ENCODE measurements at regions not wholly inside any gene's neighbourhood (a gene's known extent, or its start where the extent isn't known, plus 50 kb on each side); places are given as distances from the start of the nearest gene placed in this dataset.

DNA sequence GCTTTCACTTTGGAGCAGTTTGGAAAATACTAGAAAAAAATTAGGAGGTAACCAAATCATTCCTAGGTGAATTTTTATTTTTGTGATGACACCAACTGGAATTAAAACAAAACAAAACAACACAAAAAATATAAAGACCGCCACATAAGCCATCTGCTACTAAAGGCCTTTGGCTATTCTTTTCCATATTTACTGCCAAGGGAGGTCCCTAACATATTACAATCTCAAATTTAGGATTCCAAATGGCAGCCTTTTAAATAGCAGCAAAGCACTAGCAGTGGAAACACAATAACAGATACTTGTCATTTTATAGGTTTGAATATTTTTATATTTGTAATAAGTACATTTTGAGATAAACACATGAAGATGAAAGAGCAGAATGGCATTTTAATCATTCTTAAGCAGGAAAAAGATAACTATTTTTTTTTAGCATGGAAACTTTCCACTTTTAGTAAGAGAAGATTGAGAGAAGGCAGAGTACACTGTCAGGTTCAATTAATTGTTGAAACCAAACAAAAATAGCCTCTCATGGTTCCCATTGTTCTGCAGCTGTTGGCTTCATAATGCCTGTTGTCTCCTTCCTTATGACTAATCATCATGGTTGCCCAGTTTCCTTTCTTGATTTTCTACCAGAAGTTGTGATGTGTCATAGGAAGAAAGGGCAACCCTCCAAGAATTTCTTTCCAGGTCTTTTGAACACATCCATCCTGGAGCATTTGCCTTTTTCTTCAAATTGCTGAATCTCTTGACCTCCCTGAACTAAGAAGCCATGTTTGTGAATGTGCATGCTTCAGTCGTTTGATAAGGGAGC lies 219.0 kb upstream of the EMCN start:
- Histone ChIP-seq H3K9ac (ENCODE audit: insufficient read length, low read depth) (no peak overlapping the region), H3K4me3 (ENCODE audit: insufficient read length, low read depth) (no peak overlapping the region), H3K27me3 (ENCODE audit: insufficient read depth, insufficient read length) (no peaks in the 10 kb centered on the region), H3K36me3 (ENCODE audit: insufficient read depth, insufficient read length, low read length) (no peaks in the 10 kb centered on the region), H3K4me1 (ENCODE audit: insufficient read depth, insufficient read length) (no peaks in the 10 kb centered on the region), H3K9me3 (ENCODE audit: insufficient read depth, low read length) (no peaks in the 10 kb centered on the region)
- no peak for DNase-seq (ENCODE audit: low read depth, low spot score)
- TF ChIP-seq ZNF274 (IDR thresholded peaks at IDR 0.05; ENCODE audit: low read depth, low read length) (no peak), SUZ12 (IDR thresholded peaks at IDR 0.05; ENCODE audit: extremely low read depth, insufficient read depth, insufficient read length) (no peak)

DNA sequence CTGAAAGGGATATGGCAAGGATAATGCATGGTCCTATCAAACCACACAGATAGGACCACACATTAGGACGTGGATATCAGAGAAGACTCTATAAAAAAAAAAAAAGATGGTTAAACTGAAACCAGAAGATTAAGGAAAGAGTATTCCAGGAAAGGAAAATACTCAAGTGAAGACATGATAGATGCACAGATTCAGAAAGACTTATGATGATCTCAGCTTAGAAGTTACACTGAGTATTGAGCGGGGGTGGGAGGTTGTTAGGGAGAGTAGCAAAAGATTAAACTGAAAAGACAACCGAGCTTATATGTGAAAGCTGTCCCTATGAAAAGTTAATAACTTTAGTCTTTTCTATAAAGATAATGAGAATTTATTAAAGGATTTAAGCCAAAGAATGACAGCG lies 211.0 kb upstream of the EMCN start:
- Histone ChIP-seq H3K4me1 (ENCODE audit: insufficient read depth, insufficient read length) (no peaks in the 10 kb centered on the region), H3K9me3 (ENCODE audit: insufficient read depth, low read length) (no peaks in the 10 kb centered on the region), H3K9ac (ENCODE audit: insufficient read length, low read depth) (no peak overlapping the region), H3K36me3 (ENCODE audit: insufficient read depth, insufficient read length, low read length) (no peaks in the 10 kb centered on the region), H3K27me3 (ENCODE audit: insufficient read depth, insufficient read length) (no peaks in the 10 kb centered on the region), H3K4me3 (ENCODE audit: insufficient read length, low read depth) (no peak overlapping the region)
- DNase-seq (ENCODE audit: low read depth, low spot score): no peak
- TF ChIP-seq SUZ12 (IDR thresholded peaks at IDR 0.05; ENCODE audit: extremely low read depth, insufficient read depth, insufficient read length) (no peak), ZNF274 (IDR thresholded peaks at IDR 0.05; ENCODE audit: low read depth, low read length) (no peak), YY1 (IDR thresholded peaks at IDR 0.05; ENCODE audit: insufficient read depth, insufficient read length) (no peak)

DNA sequence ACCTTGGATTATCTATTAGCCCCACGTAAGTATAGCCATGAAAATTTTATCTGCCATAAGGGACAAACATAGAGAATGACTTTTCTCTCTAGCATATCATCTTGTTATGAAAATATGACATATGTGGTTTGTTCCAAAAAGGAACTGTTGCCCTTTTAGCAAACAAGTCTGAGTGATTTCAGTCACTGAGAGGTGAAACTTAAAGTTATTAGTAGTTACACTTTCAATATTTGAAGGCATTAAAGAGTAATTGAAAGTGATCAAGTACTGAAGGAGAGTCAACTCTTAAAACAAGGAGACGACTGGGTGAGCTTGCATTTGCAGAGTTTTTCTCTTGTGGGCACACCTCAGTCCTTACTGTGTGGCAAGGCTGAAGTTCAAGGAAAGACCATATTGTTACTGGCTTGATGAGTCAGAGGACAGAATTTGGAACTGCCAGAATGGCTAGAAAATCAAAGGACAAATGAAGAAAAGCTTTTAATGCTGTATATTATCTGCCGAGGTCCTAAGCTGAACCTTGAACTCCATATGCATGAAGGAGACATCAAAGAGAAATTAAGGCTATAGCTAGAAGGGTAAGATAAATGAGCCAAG lies 205.1 kb upstream of the EMCN start:
- H3K36me3 ChIP-seq (ENCODE audit: insufficient read depth, insufficient read length, low read length): no peaks in the 10 kb centered on the region
- TF ChIP-seq YY1 (IDR thresholded peaks at IDR 0.05; ENCODE audit: insufficient read depth, insufficient read length) (no peak), ZNF274 (IDR thresholded peaks at IDR 0.05; ENCODE audit: low read depth, low read length) (no peak), SUZ12 (IDR thresholded peaks at IDR 0.05; ENCODE audit: extremely low read depth, insufficient read depth, insufficient read length) (no peak)
- H3K4me1 ChIP-seq (ENCODE audit: insufficient read depth, insufficient read length): no peaks in the 10 kb centered on the region
- H3K4me3 ChIP-seq (ENCODE audit: insufficient read length, low read depth): no peak overlapping the region
- DNase-seq (ENCODE audit: low read depth, low spot score): no peak
- H3K9ac ChIP-seq (ENCODE audit: insufficient read length, low read depth): no peak overlapping the region
- H3K27me3 ChIP-seq (ENCODE audit: insufficient read depth, insufficient read length): no peaks in the 10 kb centered on the region
- H3K9me3 ChIP-seq (ENCODE audit: insufficient read depth, low read length): no peaks in the 10 kb centered on the region

DNA sequence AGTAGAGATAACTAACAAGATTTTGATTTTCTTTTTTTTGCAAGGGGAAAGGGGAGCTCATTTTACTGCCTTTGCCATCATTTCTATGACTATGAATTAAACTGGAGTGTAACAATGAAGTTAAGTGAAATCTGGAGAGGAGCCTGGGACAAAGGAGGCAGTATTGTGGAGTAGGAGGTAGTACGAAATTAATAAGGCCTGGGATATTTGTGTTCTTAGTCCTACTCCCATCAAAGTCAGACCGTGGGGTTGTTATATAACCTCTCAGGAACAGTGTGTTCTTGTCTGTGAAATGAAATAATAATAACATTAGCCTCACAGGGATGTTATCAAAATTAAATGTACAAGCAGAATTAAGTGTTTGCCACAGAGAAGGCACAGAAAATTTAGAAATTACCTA lies 204.3 kb upstream of the EMCN start:
- Histone ChIP-seq H3K9ac (ENCODE audit: insufficient read length, low read depth) (no peak overlapping the region), H3K4me3 (ENCODE audit: insufficient read length, low read depth) (no peak overlapping the region), H3K36me3 (ENCODE audit: insufficient read depth, insufficient read length, low read length) (no peaks in the 10 kb centered on the region), H3K9me3 (ENCODE audit: insufficient read depth, low read length) (no peaks in the 10 kb centered on the region), H3K4me1 (ENCODE audit: insufficient read depth, insufficient read length) (no peaks in the 10 kb centered on the region), H3K27me3 (ENCODE audit: insufficient read depth, insufficient read length) (no peaks in the 10 kb centered on the region)
- DNase-seq (ENCODE audit: low read depth, low spot score): no peak
- TF ChIP-seq SUZ12 (IDR thresholded peaks at IDR 0.05; ENCODE audit: extremely low read depth, insufficient read depth, insufficient read length) (no peak), ZNF274 (IDR thresholded peaks at IDR 0.05; ENCODE audit: low read depth, low read length) (no peak), YY1 (IDR thresholded peaks at IDR 0.05; ENCODE audit: insufficient read depth, insufficient read length) (no peak)

DNA sequence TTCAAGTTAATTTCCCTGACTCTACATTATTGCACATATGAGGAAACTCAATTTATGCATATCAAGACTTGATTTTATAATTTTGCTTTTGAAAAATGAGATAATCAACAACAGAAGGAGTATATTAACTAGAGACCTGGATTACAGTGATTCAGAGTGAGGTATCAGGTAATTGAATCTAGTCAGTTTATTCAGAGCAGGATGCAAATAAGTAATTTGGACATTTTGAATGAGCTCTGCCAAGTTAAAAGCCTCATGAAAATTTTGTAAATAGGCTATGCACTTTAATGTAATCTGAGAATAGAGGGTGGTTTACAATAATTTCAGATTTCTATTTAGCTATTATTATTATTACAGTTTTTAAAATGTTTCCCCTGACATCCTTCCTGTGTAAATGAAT lies 203.7 kb upstream of the EMCN start:
- no peaks in the 10 kb centered on the region for H3K9me3 ChIP-seq (ENCODE audit: insufficient read depth, low read length)
- no peak overlapping the region for H3K9ac ChIP-seq (ENCODE audit: insufficient read length, low read depth)
- no peak for TF ChIP-seq ZNF274 (IDR thresholded peaks at IDR 0.05; ENCODE audit: low read depth, low read length)
- no peak overlapping the region for H3K4me3 ChIP-seq (ENCODE audit: insufficient read length, low read depth)
- H3K36me3 ChIP-seq (ENCODE audit: insufficient read depth, insufficient read length, low read length): no peaks in the 10 kb centered on the region
- no peaks in the 10 kb centered on the region for H3K4me1 ChIP-seq (ENCODE audit: insufficient read depth, insufficient read length)
- H3K27me3 ChIP-seq (ENCODE audit: insufficient read depth, insufficient read length): no peaks in the 10 kb centered on the region
- no peak for DNase-seq (ENCODE audit: low read depth, low spot score)

DNA sequence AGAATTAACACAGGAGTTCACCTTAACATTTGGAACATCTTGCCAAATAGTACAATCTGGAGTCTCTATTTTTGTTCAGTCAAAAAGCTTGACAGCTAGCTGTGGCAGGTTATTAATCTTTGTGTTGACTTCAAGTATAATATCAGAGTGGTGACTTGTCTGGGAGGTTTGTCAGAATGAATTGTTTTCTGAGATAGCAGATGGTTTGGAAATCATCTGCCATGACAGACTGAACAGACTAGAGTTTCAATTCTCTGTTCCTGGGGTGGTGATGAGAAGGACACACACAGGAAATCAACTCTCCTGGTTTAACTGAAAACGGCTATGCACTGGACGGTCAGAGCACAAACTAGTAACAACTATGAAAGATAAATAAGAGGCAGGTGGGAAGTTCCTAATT lies 203.3 kb upstream of the EMCN start:
- no peaks in the 10 kb centered on the region for H3K27me3 ChIP-seq (ENCODE audit: insufficient read depth, insufficient read length)
- H3K4me3 ChIP-seq (ENCODE audit: insufficient read length, low read depth): no peak overlapping the region
- no peak for DNase-seq (ENCODE audit: low read depth, low spot score)
- TF ChIP-seq SUZ12 (IDR thresholded peaks at IDR 0.05; ENCODE audit: extremely low read depth, insufficient read depth, insufficient read length): no peak
- TF ChIP-seq YY1 (IDR thresholded peaks at IDR 0.05; ENCODE audit: insufficient read depth, insufficient read length): no peak
- TF ChIP-seq ZNF274 (IDR thresholded peaks at IDR 0.05; ENCODE audit: low read depth, low read length): no peak
- H3K4me1 ChIP-seq (ENCODE audit: insufficient read depth, insufficient read length): no peaks in the 10 kb centered on the region
- H3K9me3 ChIP-seq (ENCODE audit: insufficient read depth, low read length): no peaks in the 10 kb centered on the region
- H3K36me3 ChIP-seq (ENCODE audit: insufficient read depth, insufficient read length, low read length): no peaks in the 10 kb centered on the region
- no peak overlapping the region for H3K9ac ChIP-seq (ENCODE audit: insufficient read length, low read depth)

DNA sequence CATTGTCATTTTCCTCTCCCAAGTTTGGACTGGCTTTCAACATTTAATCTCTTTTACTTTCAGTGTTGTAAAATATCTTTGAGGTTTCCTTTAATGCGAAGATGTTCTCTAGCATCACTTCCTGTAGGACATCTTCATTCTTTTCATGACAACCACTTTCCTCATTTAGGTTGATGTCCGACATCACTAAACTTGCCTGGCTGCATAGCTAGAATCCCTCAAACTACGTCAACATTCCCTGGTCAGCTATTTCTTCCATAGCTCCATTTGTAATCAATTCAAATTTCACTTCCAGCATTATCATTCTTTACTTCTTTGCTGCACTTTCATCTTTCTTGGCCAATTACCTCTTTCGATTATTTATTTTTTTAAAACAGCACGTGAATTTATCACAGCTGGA lies 198.6 kb upstream of the EMCN start:
- Histone ChIP-seq H3K27me3 (ENCODE audit: insufficient read depth, insufficient read length) (no peaks in the 10 kb centered on the region), H3K4me3 (ENCODE audit: insufficient read length, low read depth) (no peak overlapping the region), H3K36me3 (ENCODE audit: insufficient read depth, insufficient read length, low read length) (no peaks in the 10 kb centered on the region), H3K9me3 (ENCODE audit: insufficient read depth, low read length) (no peaks in the 10 kb centered on the region), H3K9ac (ENCODE audit: insufficient read length, low read depth) (no peak overlapping the region), H3K4me1 (ENCODE audit: insufficient read depth, insufficient read length) (no peaks in the 10 kb centered on the region)
- DNase-seq (ENCODE audit: low read depth, low spot score): no peak
- TF ChIP-seq YY1 (IDR thresholded peaks at IDR 0.05; ENCODE audit: insufficient read depth, insufficient read length) (no peak), SUZ12 (IDR thresholded peaks at IDR 0.05; ENCODE audit: extremely low read depth, insufficient read depth, insufficient read length) (no peak), ZNF274 (IDR thresholded peaks at IDR 0.05; ENCODE audit: low read depth, low read length) (no peak)

All from NT2/D1 (cell line).